ENCODE measurements at regions not wholly inside any gene's neighbourhood (a gene's known extent, or its start where the extent isn't known, plus 50 kb on each side); places are given as distances from the start of the nearest gene placed in this dataset.
A peak's percentile ranks its signal among the peaks of the same experiment; 100 is the strongest.

GRCh38 chr5:67495072-67495471, 298.5 kb upstream of the CD180 start:
- TF ChIP-seq CTCF (IDR thresholded peaks at IDR 0.05; ENCODE audit: low read depth, low read length) = no peak
- DNase-seq (ENCODE audit: extremely low read depth, low read depth) = no peak

- no peak for TF ChIP-seq CTCF (IDR thresholded peaks at IDR 0.05; ENCODE audit: low read depth, low read length)
- no peak for DNase-seq (ENCODE audit: extremely low read depth, low read depth)
Observed at GRCh38 chr5:67494186-67494855, 297.7 kb upstream of the CD180 start.

DNA sequence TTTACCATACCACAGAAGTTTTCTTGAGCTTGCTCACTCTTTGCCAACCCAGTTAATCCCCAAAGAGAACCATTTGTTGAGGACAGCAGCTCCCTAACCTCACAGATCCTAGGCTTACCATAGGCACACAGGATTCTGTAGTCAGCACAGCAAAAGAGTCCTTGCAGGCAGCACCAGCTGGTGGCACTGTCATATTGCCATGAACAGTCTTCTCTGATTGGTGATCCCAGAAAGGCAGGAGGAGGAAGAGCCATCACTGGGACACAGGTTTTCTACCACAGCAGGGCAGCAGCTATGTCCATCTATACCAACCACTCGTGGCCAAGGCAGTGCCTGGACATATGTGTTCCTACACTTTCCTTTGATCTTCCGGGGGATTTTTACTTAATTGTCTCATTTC, 297.1 kb upstream of the CD180 start:
- DNase-seq (ENCODE audit: extremely low read depth, low read depth) = no peak
- peak; percentile 11; the same call in 1 of the 2 replicates for TF ChIP-seq CTCF (IDR thresholded peaks at IDR 0.05; ENCODE audit: low read depth, low read length)

- no peak for DNase-seq (ENCODE audit: extremely low read depth, low read depth)
- no peak for TF ChIP-seq CTCF (IDR thresholded peaks at IDR 0.05; ENCODE audit: low read depth, low read length)
Observed at GRCh38 chr5:67490543-67491321, 294.1 kb upstream of the CD180 start.

- DNase-seq (ENCODE audit: extremely low read depth, low read depth) = no peak
- TF ChIP-seq CTCF (IDR thresholded peaks at IDR 0.05; ENCODE audit: low read depth, low read length) = no peak
Observed at GRCh38 chr5:67488885-67489284, 292.3 kb upstream of the CD180 start.

GRCh38 chr5:67487862-67488261, 291.3 kb upstream of the CD180 start:
- no peak for TF ChIP-seq CTCF (IDR thresholded peaks at IDR 0.05; ENCODE audit: low read depth, low read length)
- DNase-seq (ENCODE audit: extremely low read depth, low read depth) = no peak

- TF ChIP-seq CTCF (IDR thresholded peaks at IDR 0.05; ENCODE audit: low read depth, low read length) = no peak
- no peak for DNase-seq (ENCODE audit: extremely low read depth, low read depth)
Observed at GRCh38 chr5:67483453-67484030, 286.9 kb upstream of the CD180 start.

Data from AG09319 (cell line).